Mammary epithelial cell (primary cell): ENCODE measurements at regions not wholly inside any gene's neighbourhood (a gene's known extent, or its start where the extent isn't known, plus 50 kb on each side); places are given as distances from the start of the nearest gene placed in this dataset.

Experiments used
- CTCF ChIP-seq, 2 donors: IDR thresholded peaks in 1 of 2; conservative IDR thresholded peaks in 1 of 2; 2 replicates each; pipeline ENCODE4 v1.5.1; 2011 to 2012; ENCODE audit warnings: inconsistent platforms in 2 of 2, low read length in 2 of 2, mild to moderate bottlenecking in 2 of 2, control low read depth in 1 of 2, low read depth in 1 of 2; ENCODE audit not compliant: insufficient read depth in 1 of 2; ENCODE audit errors: extremely low read depth in 1 of 2
- EZH2 ChIP-seq: IDR thresholded peaks from 2 replicates; pipeline ENCODE4 v1.6.1; 2012; ENCODE audit warnings: low read length, inconsistent platforms, borderline replicate concordance

GRCh38 chr22:22714600-22715335 is 70.4 kb downstream of the GGTLC2 start:
- TF ChIP-seq CTCF (conservative IDR thresholded peaks at IDR 0.05 in 1 of 2, IDR thresholded peaks at IDR 0.05 in 1 of 2; ENCODE audit: extremely low read depth in 1 of 2, insufficient read depth in 1 of 2, low read depth in 1 of 2, low read length in 2 of 2) (no peak), EZH2 (no peak)
